PFSK-1 (cell line): ENCODE measurements at regions not wholly inside any gene's neighbourhood (a gene's known extent, or its start where the extent isn't known, plus 50 kb on each side); places are given as distances from the start of the nearest gene placed in this dataset.

Experiments
- FOXP2 ChIP-seq: optimal IDR thresholded peaks from 2 replicates; pipeline ENCODE3; 2011; ENCODE audit warnings: borderline replicate concordance, control low read depth, inconsistent platforms; ENCODE audit not compliant: insufficient read depth; ENCODE audit errors: extremely low read length, extremely low read depth
- POLR2AphosphoS5 ChIP-seq: IDR thresholded peaks from 2 replicates; pipeline ENCODE4 v1.6.1; 2012; ENCODE audit warnings: low read depth, mild to moderate bottlenecking, control low read depth, low read length, moderate library complexity
- REST ChIP-seq, 2 experiments: IDR thresholded peaks; 2 replicates each; pipeline versions ENCODE4 v1.6.1 to v1.8.0; 2011 to 2012; ENCODE audit warnings: low read depth in 2 of 2, low read length in 2 of 2, control low read depth in 1 of 2, inconsistent platforms in 1 of 2, mild to moderate bottlenecking in 1 of 2, moderate library complexity in 1 of 2; ENCODE audit not compliant: insufficient read depth in 1 of 2
- SIN3A ChIP-seq: IDR thresholded peaks from 2 replicates; pipeline ENCODE4 v1.6.1; 2012; ENCODE audit warnings: mild to moderate bottlenecking, low read length, moderate library complexity, borderline replicate concordance; ENCODE audit not compliant: insufficient read depth
- TAF1 ChIP-seq: IDR thresholded peaks from 2 replicates; pipeline ENCODE4 v1.6.1; 2012; ENCODE audit warnings: low read length, control low read depth, borderline replicate concordance; ENCODE audit not compliant: insufficient read depth

DNA sequence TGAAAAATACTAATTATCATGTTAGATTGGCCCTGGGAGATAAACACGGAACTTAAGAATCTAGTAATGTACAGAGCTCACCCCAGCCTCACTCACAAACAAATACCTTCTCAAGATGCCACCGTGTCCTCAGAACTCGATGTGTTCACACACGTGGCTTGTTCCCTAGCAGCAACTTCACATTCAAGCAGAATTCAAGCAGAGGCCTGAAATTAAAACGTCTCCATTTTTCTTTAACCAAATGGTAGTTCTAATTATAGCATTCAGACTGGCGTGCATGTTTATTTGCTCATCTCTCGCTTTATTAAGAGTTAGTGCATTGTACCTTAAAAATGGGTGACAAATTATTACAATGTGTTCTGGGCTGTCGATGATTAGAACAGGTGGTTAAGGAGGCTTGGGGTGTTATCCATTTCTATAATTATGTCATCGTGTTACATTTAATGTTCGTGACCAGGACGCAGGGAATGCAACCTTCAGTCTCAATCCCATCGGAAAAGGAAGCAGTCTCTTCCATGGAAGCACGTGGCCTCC is 57.3 kb upstream of the SLC66A3 start:
- no peak for TF ChIP-seq POLR2AphosphoS5
- no peak for TF ChIP-seq FOXP2
- no peak for TF ChIP-seq SIN3A
- TF ChIP-seq TAF1, result no peak
- no peak for TF ChIP-seq REST (IDR thresholded peaks at IDR 0.05; ENCODE audit: insufficient read depth in 1 of 2, low read depth in 2 of 2, low read length in 2 of 2)
